CD4-positive, CD25-positive, alpha-beta regulatory T cell (primary cell): ENCODE measurements at regions not wholly inside any gene's neighbourhood (a gene's known extent, or its start where the extent isn't known, plus 50 kb on each side); places are given as distances from the start of the nearest gene placed in this dataset.

Source experiments
- ATAC-seq, 2 donors: fragments of 150-1000 bp; cut with Tn5 transposase; one replicate each; pipeline ENCODE4 v1.10.0; 2021; ENCODE audit warnings: low read depth in 2 of 2, moderate number of reproducible peaks in 2 of 2, moderate library complexity in 1 of 2
- DNase-seq, 3 donors: peaks; one replicate each; pipeline versions ENCODE4 v3.0.0 to v3.0.0-alpha.2; 2012 to 2022; ENCODE audit warnings: mixed read lengths in 1 of 3
- H3K27ac ChIP-seq: one replicate; pipeline ENCODE4 v1.7.0; 2013; ENCODE audit warnings: mild to moderate bottlenecking, low read length; ENCODE audit not compliant: insufficient read depth, poor library complexity, severe bottlenecking
- H3K27me3 ChIP-seq: one replicate; pipeline ENCODE4 v1.7.0; 2013; ENCODE audit warnings: low read length; ENCODE audit not compliant: control insufficient read depth, insufficient read depth
- H3K36me3 ChIP-seq: one replicate; pipeline ENCODE4 v1.7.0; 2013; ENCODE audit warnings: mild to moderate bottlenecking, low read length, moderate library complexity; ENCODE audit not compliant: control insufficient read depth, insufficient read depth
- H3K4me1 ChIP-seq: 2 replicates; pipeline ENCODE4 v1.7.0; 2013; ENCODE audit warnings: mild to moderate bottlenecking, low read length; ENCODE audit not compliant: insufficient read depth, control insufficient read depth, poor library complexity, severe bottlenecking
- H3K4me3 ChIP-seq: one replicate; pipeline ENCODE4 v1.7.0; 2013; ENCODE audit warnings: low read depth, mild to moderate bottlenecking, low read length, moderate library complexity
- H3K9me3 ChIP-seq, 2 experiments: 1 replicate in 1 of 2; 2 replicates in 1 of 2; pipeline ENCODE4 v1.7.0; 2013; ENCODE audit warnings: low read length in 2 of 2, mild to moderate bottlenecking in 1 of 2, moderate library complexity in 1 of 2; ENCODE audit not compliant: control insufficient read depth in 2 of 2
- H3K27ac Mint-ChIP-seq, 3 donors: one replicate each; pipeline ENCODE4 v1.8.0; 2020 to 2022; ENCODE audit warnings: mild to moderate bottlenecking in 3 of 3, mixed read lengths in 3 of 3, moderate library complexity in 2 of 3
- H3K27me3 Mint-ChIP-seq: one replicate; pipeline ENCODE4 v1.8.0; 2022; ENCODE audit warnings: mild to moderate bottlenecking, mixed read lengths
- H3K36me3 Mint-ChIP-seq: one replicate; pipeline ENCODE4 v1.8.0; 2020; ENCODE audit warnings: mixed read lengths
- H3K4me1 Mint-ChIP-seq, 4 donors: one replicate each; pipeline ENCODE4 v1.8.0; 2020 to 2022; ENCODE audit warnings: mixed read lengths in 4 of 4, mild to moderate bottlenecking in 1 of 4
- H3K4me3 Mint-ChIP-seq, 4 donors: one replicate each; pipeline ENCODE4 v1.8.0; 2020 to 2022; ENCODE audit warnings: mild to moderate bottlenecking in 4 of 4, mixed read lengths in 4 of 4, moderate library complexity in 3 of 4
- H3K9me3 Mint-ChIP-seq, 7 donors: one replicate each; pipeline ENCODE4 v1.8.0; 2020 to 2022; ENCODE audit warnings: mixed read lengths in 7 of 7, mild to moderate bottlenecking in 3 of 7, moderate library complexity in 2 of 7

DNA sequence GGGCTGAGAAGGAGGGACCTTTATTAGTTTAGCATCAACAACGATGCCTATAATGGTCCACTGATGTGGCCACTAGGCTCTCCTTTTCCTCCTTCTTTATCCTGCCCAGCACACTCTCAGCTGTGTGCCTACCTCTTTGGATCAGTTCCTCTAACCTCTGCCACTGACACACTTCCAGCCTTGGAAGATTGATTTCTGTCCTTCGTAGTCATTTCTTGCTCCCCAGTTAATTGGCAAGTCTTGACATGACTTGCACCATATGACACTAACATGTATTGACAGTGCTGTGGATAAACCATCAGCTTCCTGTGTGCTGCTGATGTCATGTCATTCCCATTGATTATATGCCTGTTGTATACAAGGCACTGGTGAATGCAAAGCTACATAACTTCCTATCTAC lies 90.2 kb upstream of the PLEKHG7 start:
- no peaks in the 10 kb centered on the region for H3K4me1 ChIP-seq
- Mint-ChIP-seq H3K4me3 (no peak overlapping the region), H3K27me3 (no peaks in the 10 kb centered on the region), H3K36me3 (no peaks in the 10 kb centered on the region), H3K4me1 (peaks cover 5 to 10% (median 9%) of the 10 kb centered on the region in 4 donors), H3K27ac (no peak overlapping the region), H3K9me3 (peaks cover 0 to 3% (median 0%) of the 10 kb centered on the region in 7 donors)
- ATAC-seq (no peak), DNase-seq (no peak)
- H3K4me3 ChIP-seq = no peak overlapping the region
- no peak overlapping the region for H3K27ac ChIP-seq
- no peaks in the 10 kb centered on the region for H3K36me3 ChIP-seq
- H3K27me3 ChIP-seq = no peaks in the 10 kb centered on the region
- no peaks in the 10 kb centered on the region for H3K9me3 ChIP-seq

DNA sequence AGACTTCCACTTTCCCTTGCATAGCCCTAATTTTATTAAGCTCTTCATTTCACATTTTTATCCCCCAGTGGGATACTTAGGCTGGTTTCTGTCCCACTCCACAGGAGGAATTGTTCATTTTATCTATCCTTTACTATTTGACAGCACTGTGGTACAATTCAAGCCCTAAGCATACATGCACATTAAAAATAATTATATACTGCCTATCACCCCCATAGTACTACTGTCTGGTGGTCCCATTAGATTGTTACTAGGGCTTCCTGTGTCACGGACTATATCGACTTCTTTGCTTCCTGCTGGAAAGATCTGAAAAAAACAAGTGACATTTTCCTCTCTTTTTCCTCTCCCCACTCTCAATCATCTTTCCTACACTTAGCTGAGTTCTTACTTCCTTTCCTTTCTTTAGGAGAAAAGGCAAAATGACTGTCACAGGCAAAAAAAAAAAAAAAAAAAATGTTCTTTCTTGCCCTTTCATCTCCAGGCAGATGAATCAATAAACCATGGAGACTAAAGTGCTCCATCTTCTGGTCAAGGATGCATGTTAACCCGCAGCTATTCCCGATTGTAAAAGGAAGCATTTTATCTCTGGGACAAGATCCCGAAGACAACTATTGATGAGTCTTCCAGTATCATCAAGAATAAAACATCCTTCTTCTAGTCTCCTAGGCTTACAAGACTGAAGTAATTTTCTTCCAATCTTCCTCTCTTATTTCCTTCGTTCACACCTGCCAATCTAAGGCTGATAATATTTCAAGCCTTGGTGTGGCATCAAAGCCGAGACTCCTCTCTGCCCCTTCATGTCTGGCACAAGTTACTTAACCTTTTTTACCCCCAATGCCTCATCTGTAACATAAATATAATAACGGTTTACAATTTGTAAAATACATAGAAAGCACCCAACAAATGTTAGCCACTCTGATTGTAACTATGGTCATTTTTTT lies 94.4 kb upstream of the PLEKHG7 start:
- no peak overlapping the region for H3K4me3 Mint-ChIP-seq
- Histone ChIP-seq H3K4me3 (no peak overlapping the region), H3K36me3 (no peaks in the 10 kb centered on the region), H3K9me3 (no peaks in the 10 kb centered on the region), H3K27ac (no peak overlapping the region), H3K4me1 (no peaks in the 10 kb centered on the region), H3K27me3 (no peaks in the 10 kb centered on the region)
- DNase-seq (peak in 2 of 3 donors; percentile 12 to 30), ATAC-seq (no peak)
- no peaks in the 10 kb centered on the region for H3K27me3 Mint-ChIP-seq
- H3K9me3 Mint-ChIP-seq = peaks cover 0 to 2% (median 0%) of the 10 kb centered on the region in 7 donors
- no peaks in the 10 kb centered on the region for H3K36me3 Mint-ChIP-seq
- peaks cover 5 to 15% (median 10%) of the 10 kb centered on the region in 4 donors for H3K4me1 Mint-ChIP-seq
- H3K27ac Mint-ChIP-seq = peak overlapping the region in 2 of 3 donors; percentile 48 to 85

- Mint-ChIP-seq H3K27me3 (no peaks in the 10 kb centered on the region), H3K4me3 (no peak overlapping the region), H3K36me3 (no peaks in the 10 kb centered on the region), H3K4me1 (peaks cover 5 to 18% (median 12%) of the 10 kb centered on the region in 4 donors), H3K9me3 (peaks cover 1 to 6% (median 2%) of the 10 kb centered on the region in 7 donors), H3K27ac (no peak overlapping the region)
- H3K4me3 ChIP-seq = no peak overlapping the region
- H3K4me1 ChIP-seq = no peaks in the 10 kb centered on the region
- no peaks in the 10 kb centered on the region for H3K9me3 ChIP-seq
- H3K36me3 ChIP-seq = no peaks in the 10 kb centered on the region
- ATAC-seq = no peak
- H3K27me3 ChIP-seq = no peaks in the 10 kb centered on the region
- no peak overlapping the region for H3K27ac ChIP-seq
- DNase-seq = no peak
Observed at GRCh38 chr12:92606956-92607355, 95.8 kb upstream of the PLEKHG7 start.

DNA sequence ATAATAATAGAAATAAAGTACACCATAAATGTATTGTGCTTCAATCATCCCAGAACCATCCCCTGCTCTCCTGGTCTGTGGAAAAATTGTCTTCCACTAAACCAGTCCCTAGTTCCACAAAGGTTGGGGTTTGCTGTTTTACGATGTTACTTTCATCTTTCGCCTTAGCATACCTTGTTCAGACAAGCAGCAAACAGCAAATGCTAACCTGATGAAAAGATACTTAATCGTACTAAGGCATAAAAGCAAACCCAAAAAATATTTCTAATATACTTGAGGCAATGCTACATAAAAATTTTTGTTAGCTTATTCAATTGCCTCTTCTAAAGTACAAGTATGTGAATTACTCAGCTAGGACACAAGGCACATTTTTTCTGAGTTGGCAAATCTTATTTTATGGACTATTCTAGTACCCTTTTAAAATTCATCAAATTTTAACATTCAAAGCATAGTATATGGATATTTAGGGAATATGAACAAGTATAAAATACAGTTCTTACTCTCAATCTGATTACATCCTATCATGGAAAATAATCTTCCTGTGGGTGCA lies 97.1 kb upstream of the PLEKHG7 start:
- Histone ChIP-seq H3K9me3 (peaks cover 0 to 2% of the 10 kb centered on the region in 2 experiments), H3K27ac (no peak overlapping the region), H3K27me3 (no peaks in the 10 kb centered on the region), H3K4me3 (no peak overlapping the region), H3K4me1 (no peaks in the 10 kb centered on the region), H3K36me3 (no peaks in the 10 kb centered on the region)
- ATAC-seq = no peak
- Mint-ChIP-seq H3K27me3 (no peaks in the 10 kb centered on the region), H3K4me1 (peaks cover 5 to 19% (median 12%) of the 10 kb centered on the region in 4 donors), H3K9me3 (peaks cover 2 to 10% (median 8%) of the 10 kb centered on the region in 7 donors), H3K36me3 (no peaks in the 10 kb centered on the region), H3K27ac (no peak overlapping the region), H3K4me3 (no peak overlapping the region)
- DNase-seq = no peak

DNA sequence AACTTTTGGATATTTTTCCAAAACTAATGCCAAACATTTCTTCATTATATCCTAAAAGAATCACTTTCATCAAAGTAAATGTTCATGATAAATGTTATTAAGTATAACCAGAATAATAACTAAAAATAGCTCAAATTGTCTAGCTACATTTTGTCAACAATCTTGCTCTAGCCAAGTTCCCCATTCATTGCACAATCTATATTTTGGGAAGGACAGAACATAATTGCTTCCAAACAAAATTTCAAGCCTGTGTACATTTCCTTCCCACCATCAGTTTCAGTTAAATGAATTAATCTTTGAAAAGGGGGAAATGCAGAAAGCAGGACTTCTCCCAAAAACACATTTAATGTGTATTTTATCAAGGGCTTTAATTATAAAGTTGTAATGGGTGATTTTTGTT lies 98.0 kb upstream of the PLEKHG7 start:
- Histone ChIP-seq H3K4me1 (no peaks in the 10 kb centered on the region), H3K27me3 (no peaks in the 10 kb centered on the region), H3K27ac (no peak overlapping the region), H3K36me3 (no peaks in the 10 kb centered on the region), H3K4me3 (no peak overlapping the region), H3K9me3 (peaks cover under 1 to 11% of the 10 kb centered on the region in 2 experiments)
- ATAC-seq = no peak
- H3K27me3 Mint-ChIP-seq = no peaks in the 10 kb centered on the region
- H3K4me1 Mint-ChIP-seq = peaks cover 5 to 19% (median 12%) of the 10 kb centered on the region in 4 donors
- no peak overlapping the region for H3K4me3 Mint-ChIP-seq
- H3K9me3 Mint-ChIP-seq = peaks cover 2 to 13% (median 10%) of the 10 kb centered on the region in 7 donors
- H3K27ac Mint-ChIP-seq = no peak overlapping the region
- DNase-seq = no peak
- H3K36me3 Mint-ChIP-seq = no peaks in the 10 kb centered on the region

DNA sequence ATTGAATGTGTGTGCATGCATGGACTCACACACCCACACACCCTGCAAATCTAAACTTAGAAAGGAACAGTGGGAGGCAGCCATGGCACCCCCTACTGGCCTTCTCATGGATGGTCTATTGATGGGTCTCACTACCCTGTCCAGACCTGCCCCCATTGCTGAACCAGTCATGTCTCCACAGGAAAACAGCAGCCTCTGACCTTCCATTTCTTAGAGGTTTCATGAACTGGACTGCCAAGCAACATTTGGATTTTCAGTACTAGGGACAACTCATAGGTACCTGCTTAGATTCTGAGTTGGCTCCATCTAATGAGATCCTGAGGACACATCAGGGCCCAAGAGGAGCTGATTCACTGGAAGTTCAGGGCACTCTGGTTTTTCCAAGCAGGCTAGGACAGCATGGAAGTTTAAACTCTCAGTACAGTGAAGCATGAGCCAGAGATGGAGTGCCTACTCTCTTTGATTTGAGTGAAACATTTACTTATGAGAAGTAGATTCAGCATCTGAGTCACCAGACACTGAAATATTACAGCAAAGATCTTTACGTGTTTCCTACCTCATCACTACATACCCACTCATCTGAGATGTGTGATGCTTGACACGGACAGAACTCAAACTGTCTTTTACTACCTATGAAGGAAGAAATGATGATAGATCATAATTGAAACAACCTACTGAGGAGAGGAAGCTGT lies 98.9 kb upstream of the PLEKHG7 start:
- peak overlapping the region in 1 of 4 donors; percentile 68 for H3K4me3 Mint-ChIP-seq
- Histone ChIP-seq H3K9me3 (peaks cover 5 to 19% of the 10 kb centered on the region in 2 experiments), H3K36me3 (no peaks in the 10 kb centered on the region), H3K27me3 (no peaks in the 10 kb centered on the region), H3K4me3 (no peak overlapping the region), H3K4me1 (no peaks in the 10 kb centered on the region), H3K27ac (no peak overlapping the region)
- peak overlapping the region in 1 of 3 donors; percentile 14 for H3K27ac Mint-ChIP-seq
- DNase-seq (peak in 1 of 3 donors; percentile 28), ATAC-seq (peak; percentile 78 to 82)
- H3K9me3 Mint-ChIP-seq = peaks cover 3 to 21% (median 15%) of the 10 kb centered on the region in 7 donors
- H3K27me3 Mint-ChIP-seq = no peaks in the 10 kb centered on the region
- H3K36me3 Mint-ChIP-seq = no peaks in the 10 kb centered on the region
- peaks cover 4 to 19% (median 11%) of the 10 kb centered on the region in 4 donors for H3K4me1 Mint-ChIP-seq

DNA sequence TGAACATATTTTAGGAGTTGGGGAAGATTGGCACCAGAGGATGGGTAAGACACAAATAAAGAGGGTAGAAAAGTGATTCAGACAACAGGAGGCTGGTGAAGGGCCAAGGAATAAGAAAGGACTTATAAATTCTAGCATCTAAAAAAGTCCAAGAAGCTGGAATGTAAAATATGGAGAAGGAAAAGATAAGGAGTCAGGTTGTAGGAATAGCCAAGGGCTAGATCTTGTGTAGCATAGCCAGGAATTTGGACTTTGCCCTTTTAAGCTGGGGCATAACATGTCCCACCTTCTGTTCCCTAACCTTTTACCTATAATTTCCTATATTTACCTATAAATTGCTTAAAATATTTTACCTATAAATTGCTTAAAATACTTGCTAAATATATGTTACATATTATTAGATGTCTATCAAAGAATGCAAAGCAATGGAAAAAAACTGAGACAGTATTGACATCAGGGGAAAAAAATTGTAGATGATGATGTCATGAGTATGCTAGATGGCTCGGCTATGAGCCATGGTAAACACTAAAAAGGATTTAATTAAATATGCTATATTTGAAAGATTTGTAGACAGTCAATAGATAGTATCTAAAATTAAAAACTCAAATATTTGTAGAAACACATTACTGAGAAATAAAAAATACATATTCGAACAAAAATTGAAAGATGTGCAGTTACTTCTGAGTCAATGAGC lies 99.7 kb upstream of the PLEKHG7 start:
- no peaks in the 10 kb centered on the region for H3K4me1 ChIP-seq
- Mint-ChIP-seq H3K4me3 (no peak overlapping the region), H3K27ac (peak overlapping the region in 1 of 3 donors; percentile 14), H3K27me3 (no peaks in the 10 kb centered on the region), H3K36me3 (no peaks in the 10 kb centered on the region), H3K4me1 (peaks cover 0 to 15% (median 4%) of the 10 kb centered on the region in 4 donors), H3K9me3 (peaks cover 3 to 26% (median 16%) of the 10 kb centered on the region in 7 donors)
- no peaks in the 10 kb centered on the region for H3K27me3 ChIP-seq
- H3K27ac ChIP-seq = no peak overlapping the region
- ATAC-seq (no peak), DNase-seq (no peak)
- H3K9me3 ChIP-seq = peaks cover 5 to 19% of the 10 kb centered on the region in 2 experiments
- no peaks in the 10 kb centered on the region for H3K36me3 ChIP-seq
- H3K4me3 ChIP-seq = no peak overlapping the region
